Chondrocyte (in vitro differentiated cells): ENCODE measurements at regions not wholly inside any gene's neighbourhood (a gene's known extent, or its start where the extent isn't known, plus 50 kb on each side); places are given as distances from the start of the nearest gene placed in this dataset.
A peak's percentile ranks its signal among the peaks of the same experiment; 100 is the strongest.

Experiments
- DNase-seq: peaks from one replicate; pipeline ENCODE4 v3.0.0; 2021; ENCODE audit warnings: mixed read lengths, low spot score
- H3K27ac Mint-ChIP-seq: one replicate; pipeline ENCODE4 v1.8.0; 2021; ENCODE audit warnings: mild to moderate bottlenecking, moderate library complexity, mixed read lengths; ENCODE audit not compliant: unreplicated experiment
- H3K27me3 Mint-ChIP-seq: 2 replicates; pipeline ENCODE4 v1.8.0; 2021; ENCODE audit warnings: low read depth, mixed read lengths
- H3K36me3 Mint-ChIP-seq: 2 replicates; pipeline ENCODE4 v1.8.0; 2021; ENCODE audit warnings: low read depth, mixed read lengths
- H3K4me1 Mint-ChIP-seq: 2 replicates; pipeline ENCODE4 v1.8.0; 2021; ENCODE audit warnings: low read depth, mild to moderate bottlenecking, mixed read lengths
- H3K4me3 Mint-ChIP-seq: one replicate; pipeline ENCODE4 v1.8.0; 2021; ENCODE audit warnings: mild to moderate bottlenecking, moderate library complexity, mixed read lengths; ENCODE audit not compliant: unreplicated experiment
- H3K9me3 Mint-ChIP-seq: 2 replicates; pipeline ENCODE4 v1.8.0; 2021; ENCODE audit warnings: low read depth, mixed read lengths
- TF ChIP-seq, protein P1 (sequence below): fragments of 200-600 bp; sonication (generic); IDR thresholded peaks from 2 replicates; pipeline ENCODE4 v1.5.0; 2021; ENCODE audit warnings: antibody characterized with exemption, mild to moderate bottlenecking, moderate library complexity

DNA sequence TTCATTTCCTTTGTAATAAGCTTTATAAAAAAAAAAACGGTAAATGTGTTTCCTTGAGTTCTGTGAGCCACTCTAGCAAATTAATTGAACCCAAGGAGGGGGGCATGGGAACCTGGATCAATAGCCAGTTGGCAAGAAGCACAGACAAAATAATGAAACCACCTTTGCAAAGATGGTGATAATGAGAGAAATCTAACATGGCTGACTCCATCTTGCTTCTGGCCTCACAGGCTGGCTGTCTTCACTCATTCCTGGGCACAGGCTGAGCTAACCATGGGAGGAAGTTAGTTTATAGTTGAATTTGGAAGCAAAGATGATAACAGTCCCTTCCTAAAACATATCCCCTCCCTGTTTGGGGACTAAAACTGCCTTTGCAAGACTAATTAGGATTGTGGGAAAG, 95.1 kb downstream of the B3GNT2 start:
- H3K36me3 Mint-ChIP-seq: no peaks in the 10 kb centered on the region
- peaks cover 1% of the 10 kb centered on the region for H3K27me3 Mint-ChIP-seq

DNA sequence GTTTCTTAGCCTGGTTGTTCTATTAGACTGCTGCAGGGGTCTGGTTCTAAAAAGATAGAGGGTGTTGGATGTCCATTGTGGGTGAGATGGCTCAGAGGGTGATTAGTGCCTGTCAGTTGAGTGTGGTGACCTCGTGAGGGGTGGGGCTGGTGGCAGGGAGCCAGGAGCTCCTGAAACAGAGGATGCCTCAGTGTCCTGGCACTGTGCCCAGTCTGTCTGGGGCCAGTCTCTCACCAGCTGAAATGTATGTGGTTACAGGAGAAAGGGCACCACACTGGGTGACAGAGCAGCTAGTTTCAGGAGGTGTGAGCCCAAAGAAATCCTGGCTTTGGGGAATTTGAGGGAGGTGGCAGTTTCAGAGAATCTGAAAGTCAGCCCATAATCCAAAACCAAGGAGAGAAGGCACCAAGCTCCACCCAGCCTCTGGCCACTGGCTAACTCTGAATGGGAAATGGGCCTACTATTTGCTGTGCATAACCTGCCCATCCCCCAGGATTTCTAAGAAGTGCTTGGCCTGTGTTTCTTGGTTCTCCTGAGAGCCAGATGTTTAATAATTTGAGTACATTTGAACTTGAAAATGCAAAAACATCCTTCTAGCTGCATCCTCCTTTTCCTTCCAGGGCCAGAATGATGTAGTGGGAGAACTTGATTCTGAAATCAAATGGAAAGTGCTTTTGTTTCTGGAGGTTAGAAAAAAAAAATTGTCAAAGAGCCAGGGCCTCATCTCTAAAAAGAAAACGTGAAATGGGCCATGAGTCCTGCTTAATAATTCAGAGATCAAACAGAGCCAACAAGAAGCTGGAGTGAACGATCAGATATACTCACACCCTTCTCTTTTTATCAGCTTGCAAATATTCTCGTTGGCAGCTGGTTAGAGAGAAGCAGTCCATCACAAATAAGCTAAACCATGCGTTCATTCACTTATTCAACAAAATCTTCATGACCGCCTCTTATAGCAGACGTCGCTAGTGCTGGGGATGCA, 92.3 kb downstream of the B3GNT2 start:
- TF ChIP-seq, protein P1, sequence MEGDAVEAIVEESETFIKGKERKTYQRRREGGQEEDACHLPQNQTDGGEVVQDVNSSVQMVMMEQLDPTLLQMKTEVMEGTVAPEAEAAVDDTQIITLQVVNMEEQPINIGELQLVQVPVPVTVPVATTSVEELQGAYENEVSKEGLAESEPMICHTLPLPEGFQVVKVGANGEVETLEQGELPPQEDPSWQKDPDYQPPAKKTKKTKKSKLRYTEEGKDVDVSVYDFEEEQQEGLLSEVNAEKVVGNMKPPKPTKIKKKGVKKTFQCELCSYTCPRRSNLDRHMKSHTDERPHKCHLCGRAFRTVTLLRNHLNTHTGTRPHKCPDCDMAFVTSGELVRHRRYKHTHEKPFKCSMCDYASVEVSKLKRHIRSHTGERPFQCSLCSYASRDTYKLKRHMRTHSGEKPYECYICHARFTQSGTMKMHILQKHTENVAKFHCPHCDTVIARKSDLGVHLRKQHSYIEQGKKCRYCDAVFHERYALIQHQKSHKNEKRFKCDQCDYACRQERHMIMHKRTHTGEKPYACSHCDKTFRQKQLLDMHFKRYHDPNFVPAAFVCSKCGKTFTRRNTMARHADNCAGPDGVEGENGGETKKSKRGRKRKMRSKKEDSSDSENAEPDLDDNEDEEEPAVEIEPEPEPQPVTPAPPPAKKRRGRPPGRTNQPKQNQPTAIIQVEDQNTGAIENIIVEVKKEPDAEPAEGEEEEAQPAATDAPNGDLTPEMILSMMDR: no peak
- H3K9me3 Mint-ChIP-seq: peaks cover 15% of the 10 kb centered on the region
- H3K27me3 Mint-ChIP-seq: no peaks in the 10 kb centered on the region
- H3K4me3 Mint-ChIP-seq: no peak overlapping the region
- peak overlapping the region; percentile 17 for H3K27ac Mint-ChIP-seq
- H3K4me1 Mint-ChIP-seq: peaks cover 28% of the 10 kb centered on the region
- DNase-seq: no peak
- no peaks in the 10 kb centered on the region for H3K36me3 Mint-ChIP-seq

More for the DNA sequence above, 95.1 kb downstream of the B3GNT2 start:
- DNase-seq: no peak
- TF ChIP-seq, protein P1: no peak
- peaks cover 38% of the 10 kb centered on the region for H3K4me1 Mint-ChIP-seq
- no peak overlapping the region for H3K27ac Mint-ChIP-seq
- H3K4me3 Mint-ChIP-seq: no peak overlapping the region
- H3K9me3 Mint-ChIP-seq: peaks cover 2% of the 10 kb centered on the region

DNA sequence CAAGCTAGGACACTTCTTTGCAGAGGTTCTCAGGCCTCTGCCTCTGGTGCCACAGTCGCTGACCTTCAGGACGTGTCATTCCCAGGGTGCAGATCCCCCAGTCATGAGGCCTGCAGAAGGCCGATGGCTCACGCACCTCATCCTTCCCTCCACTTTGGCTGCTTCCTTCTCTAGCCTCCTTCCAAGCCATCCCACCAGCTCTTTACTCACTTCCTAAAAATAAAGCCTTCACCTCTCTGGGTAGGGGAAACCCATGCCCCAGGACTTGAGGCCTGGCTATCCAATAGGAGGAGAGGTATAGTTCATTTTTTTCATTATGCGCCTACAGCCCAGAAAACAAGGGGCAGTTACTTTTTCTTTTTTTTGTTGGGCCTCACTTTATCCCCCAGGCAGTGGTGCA, 91.4 kb downstream of the B3GNT2 start:
- Mint-ChIP-seq H3K9me3 (peaks cover 15% of the 10 kb centered on the region), H3K27ac (no peak overlapping the region), H3K36me3 (no peaks in the 10 kb centered on the region), H3K4me1 (peaks cover 20% of the 10 kb centered on the region), H3K27me3 (no peaks in the 10 kb centered on the region), H3K4me3 (no peak overlapping the region)
- DNase-seq: no peak
- TF ChIP-seq, protein P1: no peak

DNA sequence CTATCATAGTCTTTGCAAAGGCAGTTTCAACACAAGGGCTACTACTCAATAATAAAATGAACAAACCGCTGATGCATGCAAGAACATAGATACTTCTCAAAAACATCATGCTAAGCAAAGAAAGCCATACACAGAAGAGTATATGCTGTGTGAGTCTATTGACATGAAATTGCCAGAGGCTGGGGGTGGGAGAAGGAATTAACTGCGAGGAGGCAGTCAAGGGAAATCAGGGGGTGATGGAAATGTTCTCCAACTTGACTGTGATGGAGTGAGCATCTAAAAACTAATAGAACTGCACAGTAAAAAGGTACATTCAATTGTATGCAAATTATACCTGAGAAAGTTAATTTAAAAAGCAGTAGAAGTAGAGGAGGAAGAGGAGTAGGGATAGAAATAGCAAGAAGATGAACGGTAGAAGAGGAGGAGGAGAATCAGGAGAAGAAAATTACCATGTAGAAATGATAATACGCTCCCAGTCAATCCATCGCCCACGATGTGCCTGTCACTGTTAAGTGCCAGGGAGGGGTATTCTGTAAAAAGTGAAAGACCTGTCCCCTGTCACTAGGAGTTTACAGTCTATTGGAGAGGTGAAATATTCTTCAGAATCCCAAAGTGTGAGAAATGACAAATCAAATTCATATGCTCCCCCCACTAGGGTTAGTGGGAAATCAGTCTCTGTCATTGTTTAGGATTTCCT, 90.3 kb downstream of the B3GNT2 start:
- Mint-ChIP-seq H3K27ac (no peak overlapping the region), H3K36me3 (no peaks in the 10 kb centered on the region)

DNA sequence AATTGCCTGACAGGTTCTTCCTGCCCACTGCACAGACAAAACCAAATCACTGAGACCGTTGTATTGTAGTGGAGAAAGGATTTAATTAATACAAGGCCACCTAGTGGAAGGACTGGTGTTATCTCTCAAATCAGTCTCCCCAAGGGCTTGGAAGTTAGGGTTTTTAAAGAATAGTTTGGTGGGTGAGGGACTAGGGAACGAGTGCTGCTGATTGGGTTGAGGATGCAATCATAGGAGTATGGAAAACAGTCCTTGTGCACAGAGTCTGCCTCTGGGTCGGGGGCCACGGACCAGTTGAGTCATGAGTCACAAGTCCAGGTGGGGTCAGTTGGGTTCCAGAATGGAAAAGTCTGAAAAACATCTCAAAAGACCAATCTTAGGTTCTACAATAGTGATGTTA, 89.1 kb downstream of the B3GNT2 start:
- peaks cover 21% of the 10 kb centered on the region for H3K4me1 Mint-ChIP-seq
- DNase-seq: no peak
- TF ChIP-seq, protein P1: peak; percentile 40
- no peak overlapping the region for H3K4me3 Mint-ChIP-seq
- no peaks in the 10 kb centered on the region for H3K36me3 Mint-ChIP-seq
- peak overlapping the region; percentile 46 for H3K27ac Mint-ChIP-seq
- no peaks in the 10 kb centered on the region for H3K27me3 Mint-ChIP-seq
- H3K9me3 Mint-ChIP-seq: peaks cover 15% of the 10 kb centered on the region

More for the DNA sequence above, 90.3 kb downstream of the B3GNT2 start:
- peaks cover 15% of the 10 kb centered on the region for H3K9me3 Mint-ChIP-seq
- no peak for DNase-seq
- TF ChIP-seq, protein P1: no peak
- no peaks in the 10 kb centered on the region for H3K27me3 Mint-ChIP-seq
- H3K4me3 Mint-ChIP-seq: no peak overlapping the region
- peaks cover 18% of the 10 kb centered on the region for H3K4me1 Mint-ChIP-seq
